Suprapubic skin (tissue), 3 donors: ENCODE measurements at regions not wholly inside any gene's neighbourhood (a gene's known extent, or its start where the extent isn't known, plus 50 kb on each side); places are given as distances from the start of the nearest gene placed in this dataset.

ENCODE experiments used
- CTCF ChIP-seq, 2 donors: fragments of 200-600 bp in 1 of 2; fragments of 450-650 bp in 1 of 2; sonication (generic) in 1 of 2; IDR thresholded peaks; one replicate each; pipeline ENCODE4 v1.5.1; 2016 to 2019; ENCODE audit warnings: antibody characterized with exemption in 2 of 2, mild to moderate bottlenecking in 1 of 2, moderate library complexity in 1 of 2
- POLR2A ChIP-seq, 2 donors: fragments of 450-650 bp; IDR thresholded peaks; one replicate each; pipeline ENCODE4 v1.6.1; 2017; ENCODE audit warnings: antibody characterized with exemption in 2 of 2, mild to moderate bottlenecking in 2 of 2, moderate library complexity in 2 of 2

GRCh38 chr5:84647581-84647980, 262.9 kb upstream of the EDIL3 start:
- no peak for TF ChIP-seq CTCF (IDR thresholded peaks at IDR 0.05)
- TF ChIP-seq POLR2A (IDR thresholded peaks at IDR 0.05), result no peak
